ENCODE measurements at regions not wholly inside any gene's neighbourhood (a gene's known extent, or its start where the extent isn't known, plus 50 kb on each side); places are given as distances from the start of the nearest gene placed in this dataset.

- Histone ChIP-seq H3K27me3 (no peaks in the 10 kb centered on the region), H3K36me3 (no peaks in the 10 kb centered on the region), H3K4me3 (no peak overlapping the region), H3K27ac (no peak overlapping the region), H3K4me1 (no peaks in the 10 kb centered on the region), H3K9me3 (no peaks in the 10 kb centered on the region)
- intact Hi-C loops (cut with DNase I; ENCODE audit: low total_unique reads), result no loop called here
- no peak for TF ChIP-seq POLR2A (IDR thresholded peaks at IDR 0.05)
- no peak for TF ChIP-seq CTCF (IDR thresholded peaks at IDR 0.05 in 4 of 5, conservative IDR thresholded peaks at IDR 0.05 in 1 of 5)
- in situ Hi-C loops (cut with MboI; ENCODE audit: low sequenced_read_pairs in 4 of 4), result no loop called here
- ATAC-seq (no peak), DNase-seq (no peak)
These were observed 490.7 kb upstream of the SGCD start for GRCh38 chr5:155836089-155836803.

DNA sequence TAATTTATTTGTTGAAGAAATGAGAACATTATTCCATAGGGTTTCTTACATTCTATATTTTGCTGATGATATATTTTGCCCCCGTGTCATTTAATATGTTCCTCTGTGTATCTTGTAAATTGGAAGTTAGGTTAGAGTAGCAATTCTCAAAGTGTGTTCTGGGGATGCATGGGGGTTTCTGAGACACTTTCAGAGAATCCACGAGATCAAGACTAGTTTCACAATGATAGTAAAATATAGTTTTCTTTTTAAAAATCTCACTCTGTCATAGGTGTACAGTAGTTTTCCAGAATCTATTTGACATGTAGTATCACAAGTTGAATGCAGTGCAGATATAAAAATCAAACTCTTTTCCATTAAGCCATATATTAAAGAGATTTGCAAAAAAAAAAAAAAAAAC is 488.6 kb upstream of the SGCD start:
- ATAC-seq (no peak), DNase-seq (no peak)
- no peak for TF ChIP-seq POLR2A (IDR thresholded peaks at IDR 0.05)
- TF ChIP-seq CTCF (IDR thresholded peaks at IDR 0.05 in 4 of 5, conservative IDR thresholded peaks at IDR 0.05 in 1 of 5), result no peak
- Histone ChIP-seq H3K4me1 (no peaks in the 10 kb centered on the region), H3K36me3 (no peaks in the 10 kb centered on the region), H3K9me3 (no peaks in the 10 kb centered on the region), H3K27me3 (no peaks in the 10 kb centered on the region), H3K4me3 (no peak overlapping the region), H3K27ac (no peak overlapping the region)
- intact Hi-C loops (cut with DNase I; ENCODE audit: low total_unique reads) (no loop called here), in situ Hi-C loops (cut with MboI; ENCODE audit: low sequenced_read_pairs in 4 of 4) (no loop called here)

- intact Hi-C loops (cut with DNase I; ENCODE audit: low total_unique reads), result no loop called here
- TF ChIP-seq CTCF (IDR thresholded peaks at IDR 0.05 in 4 of 5, conservative IDR thresholded peaks at IDR 0.05 in 1 of 5) (no peak), POLR2A (IDR thresholded peaks at IDR 0.05) (no peak)
- Histone ChIP-seq H3K36me3 (no peaks in the 10 kb centered on the region), H3K27me3 (no peaks in the 10 kb centered on the region), H3K27ac (no peak overlapping the region), H3K4me1 (no peaks in the 10 kb centered on the region), H3K9me3 (no peaks in the 10 kb centered on the region), H3K4me3 (no peak overlapping the region)
- no peak for DNase-seq
- ATAC-seq, result no peak
- in situ Hi-C loops (cut with MboI; ENCODE audit: low sequenced_read_pairs in 4 of 4), result no loop called here
These were observed 487.5 kb upstream of the SGCD start for GRCh38 chr5:155839251-155840037.

- ATAC-seq, result no peak
- no peak for TF ChIP-seq CTCF (IDR thresholded peaks at IDR 0.05 in 4 of 5, conservative IDR thresholded peaks at IDR 0.05 in 1 of 5)
- no peak for TF ChIP-seq POLR2A (IDR thresholded peaks at IDR 0.05)
- H3K4me3 ChIP-seq, result no peak overlapping the region
- no peaks in the 10 kb centered on the region for H3K36me3 ChIP-seq
- H3K27me3 ChIP-seq, result no peaks in the 10 kb centered on the region
- no peaks in the 10 kb centered on the region for H3K9me3 ChIP-seq
- no peak overlapping the region for H3K27ac ChIP-seq
- DNase-seq, result no peak
- intact Hi-C loops (cut with DNase I; ENCODE audit: low total_unique reads) (no loop called here), in situ Hi-C loops (cut with MboI; ENCODE audit: low sequenced_read_pairs in 4 of 4) (no loop called here)
- H3K4me1 ChIP-seq, result no peaks in the 10 kb centered on the region
These were observed 482.4 kb upstream of the SGCD start for GRCh38 chr5:155844542-155844941.

Measured in gastrocnemius medialis (tissue), 4 donors.